Activated CD4-positive, alpha-beta T cell treated with anti-CD3 and anti-CD28 coated beads, Interleukin-2, amount 50 U/mL, for 1 hour (primary cell): ENCODE measurements at regions not wholly inside any gene's neighbourhood (a gene's known extent, or its start where the extent isn't known, plus 50 kb on each side); places are given as distances from the start of the nearest gene placed in this dataset.

Source experiments
- DNase-seq: peaks from one replicate; pipeline ENCODE4 v3.0.0-alpha.2; 2020

DNA sequence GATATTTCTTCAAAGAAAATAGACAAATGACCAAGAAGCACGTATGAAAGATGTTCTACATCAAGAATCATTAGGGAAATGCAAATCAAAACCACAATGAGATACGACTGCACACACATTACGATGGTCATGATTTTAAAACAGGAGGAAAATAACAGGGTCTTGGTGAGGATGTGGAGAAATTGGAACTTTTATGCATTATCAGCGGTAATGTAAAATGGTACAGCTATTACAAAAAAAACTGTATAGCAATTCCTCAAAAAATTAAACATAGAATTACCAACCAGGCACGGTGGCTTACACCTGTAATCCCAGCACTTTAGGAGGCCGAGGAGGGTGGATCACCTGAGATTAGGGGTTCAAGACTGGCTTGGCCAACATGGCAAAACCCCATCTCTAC lies 178.8 kb upstream of the NEBL start:
- DNase-seq = no peak

DNA sequence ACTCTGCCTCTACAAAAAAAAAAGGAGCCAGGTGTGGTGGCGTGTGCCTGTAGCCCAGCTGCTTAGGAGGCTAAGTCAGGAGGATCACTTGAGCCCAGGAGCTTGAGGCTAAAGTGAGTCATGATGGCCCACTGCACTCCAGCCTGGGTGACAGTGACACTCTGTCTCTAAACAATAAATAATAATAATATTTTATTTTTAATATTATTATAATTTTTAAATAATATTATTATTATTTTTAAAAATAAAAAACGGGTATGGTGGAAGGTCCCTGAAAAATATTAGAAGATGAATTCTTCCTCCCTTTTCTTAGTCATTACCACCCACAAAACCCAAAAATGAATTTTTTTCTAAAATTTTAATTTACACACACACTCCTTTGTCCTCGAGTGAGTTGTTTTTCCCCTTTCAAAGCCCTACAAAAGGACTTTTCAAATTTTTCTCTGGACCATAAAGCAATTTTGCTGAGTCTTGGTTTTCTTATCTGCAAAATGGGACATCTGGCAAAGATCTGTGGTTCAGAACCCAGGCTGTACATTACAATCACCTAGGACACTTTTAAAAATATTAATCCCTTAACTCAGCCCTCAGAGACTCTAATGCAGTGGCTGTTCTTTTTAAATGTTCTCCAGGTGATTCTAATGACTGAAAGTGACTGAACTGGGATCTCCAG lies 174.0 kb upstream of the NEBL start:
- DNase-seq = no peak

DNA sequence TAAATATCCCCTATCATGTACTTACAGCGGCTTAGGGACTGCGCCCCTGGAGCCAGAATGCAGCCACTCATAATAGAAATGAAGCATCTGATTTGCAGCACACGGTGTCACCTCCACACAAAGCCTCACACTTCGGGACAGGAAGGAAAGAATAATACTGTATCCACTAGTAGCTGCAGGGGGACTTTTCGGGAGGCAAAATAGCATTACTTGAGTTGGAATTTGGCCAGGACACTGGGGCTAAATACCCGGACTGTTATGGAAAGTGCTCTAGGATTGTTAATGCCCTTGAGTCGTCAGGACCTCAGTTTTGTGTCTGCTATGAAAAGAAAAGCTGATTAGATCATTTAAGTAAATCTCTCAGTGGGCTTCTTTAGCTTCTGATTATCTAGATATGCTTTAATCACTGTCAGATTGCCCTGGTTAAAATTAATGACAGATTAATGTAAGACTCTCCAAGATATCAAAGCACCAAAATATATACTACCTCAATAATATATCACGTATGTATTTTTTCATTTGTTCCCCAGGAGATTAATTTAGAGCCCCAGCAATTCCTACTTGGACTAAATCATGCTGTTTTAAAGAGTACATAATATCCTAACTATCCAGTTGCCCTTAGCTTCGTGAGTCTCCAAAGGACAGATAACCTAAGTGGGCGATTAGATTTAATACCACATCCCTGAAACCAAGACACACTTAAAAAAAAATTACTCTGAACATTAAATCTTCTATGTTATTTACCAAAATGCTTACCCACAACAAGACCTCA lies 173.0 kb upstream of the NEBL start:
- no peak for DNase-seq

- no peak for DNase-seq
These were observed 172.2 kb upstream of the NEBL start for GRCh38 chr10:21069278-21069677.

DNA sequence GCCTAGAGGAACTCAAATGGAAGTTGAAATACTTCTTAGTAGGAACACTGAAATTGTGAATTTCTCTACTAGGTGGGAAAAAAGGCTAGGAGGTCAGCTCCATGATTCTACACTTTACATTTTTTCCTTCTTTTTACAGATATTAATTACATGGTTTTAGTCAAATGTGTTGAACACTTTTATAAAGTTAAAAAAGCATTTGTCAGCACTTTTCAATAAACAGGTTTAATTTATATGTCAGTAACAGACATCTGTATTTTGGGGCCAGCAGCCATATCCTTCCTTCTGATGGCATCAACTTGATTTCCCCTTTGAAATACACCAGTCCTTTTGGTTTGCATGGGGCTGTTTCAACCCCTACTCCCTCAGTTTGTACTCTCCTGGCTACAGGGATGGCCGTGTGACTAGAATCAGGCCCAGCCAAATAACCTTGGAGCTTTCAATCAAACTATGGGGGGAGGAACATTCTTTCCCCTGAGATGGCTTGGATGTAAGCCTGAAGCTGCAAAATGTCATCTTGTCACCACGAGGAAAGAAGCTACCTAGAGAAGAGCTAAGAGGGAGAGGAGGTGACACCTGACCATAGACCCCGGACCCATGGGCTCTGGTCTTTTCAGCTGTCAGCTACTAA lies 171.0 kb upstream of the NEBL start:
- DNase-seq = no peak

DNA sequence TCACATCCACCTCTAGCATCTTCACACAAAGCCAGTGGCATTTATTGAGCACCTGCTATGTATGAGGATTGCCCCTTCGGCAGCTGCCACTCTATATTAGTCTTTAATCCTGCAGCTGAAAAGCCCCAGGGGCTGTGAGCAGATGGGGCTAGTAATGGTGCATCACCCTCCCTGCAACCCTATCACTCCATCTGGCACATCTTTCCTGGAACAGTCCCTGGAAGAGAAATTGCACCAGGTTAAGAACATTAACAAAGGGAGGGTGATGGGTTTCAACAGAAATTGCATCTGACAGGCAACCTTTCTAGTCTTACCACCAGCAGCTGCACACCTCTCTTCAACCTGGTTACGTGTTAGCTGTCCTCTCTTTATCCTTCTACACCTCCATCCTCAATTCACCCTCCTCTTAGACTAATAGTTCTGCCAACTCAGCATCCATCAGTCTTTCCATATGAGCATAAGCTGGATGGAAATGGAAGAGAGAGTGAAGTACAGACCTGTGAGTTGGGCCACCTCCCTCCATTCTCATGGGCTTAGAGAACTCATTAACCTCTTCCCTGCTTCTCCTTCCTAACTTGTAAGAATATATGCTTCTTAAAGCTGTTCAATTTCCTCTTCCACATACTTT lies 168.6 kb upstream of the NEBL start:
- no peak for DNase-seq

- DNase-seq = no peak
These were observed 164.9 kb upstream of the NEBL start for GRCh38 chr10:21061982-21062381.

DNA sequence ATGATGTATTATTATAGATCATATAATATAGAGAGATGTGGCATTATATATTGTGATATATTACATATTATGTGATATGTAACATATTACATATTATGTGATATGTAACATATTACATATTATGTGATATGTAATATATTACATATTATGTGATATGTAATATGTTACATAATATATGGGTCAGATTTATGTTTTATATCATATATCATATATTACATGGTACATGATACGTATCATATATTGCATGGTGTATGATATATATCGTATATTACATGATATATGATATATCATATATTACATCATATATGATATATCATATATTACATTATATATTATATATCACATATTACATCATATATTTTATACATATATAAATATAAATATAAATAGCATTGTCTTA lies 164.1 kb upstream of the NEBL start:
- DNase-seq = no peak

- DNase-seq = no peak
These were observed 163.5 kb upstream of the NEBL start for GRCh38 chr10:21060626-21061025.

GRCh38 chr10:21057989-21058388 lies 160.9 kb upstream of the NEBL start:
- DNase-seq = no peak

DNA sequence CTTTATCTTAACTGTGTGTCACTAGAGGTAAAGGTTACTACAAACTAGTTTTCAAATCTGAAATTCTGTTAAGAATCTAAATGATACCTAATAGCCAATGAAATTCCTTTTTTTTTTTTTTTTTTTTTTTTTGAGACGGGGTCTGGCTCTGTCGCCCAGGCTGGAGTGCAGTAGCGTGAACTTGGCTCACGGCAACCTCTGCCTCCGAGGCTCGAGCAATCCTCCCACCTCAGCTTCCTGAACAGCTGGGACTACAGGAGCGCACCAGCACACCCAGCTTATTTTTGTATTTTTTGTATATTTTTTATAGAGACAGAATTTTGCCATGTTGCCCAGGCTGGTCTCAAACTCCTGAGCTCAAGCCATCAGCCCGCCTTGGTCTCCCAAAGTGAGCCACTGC lies 160.3 kb upstream of the NEBL start:
- DNase-seq = no peak

DNA sequence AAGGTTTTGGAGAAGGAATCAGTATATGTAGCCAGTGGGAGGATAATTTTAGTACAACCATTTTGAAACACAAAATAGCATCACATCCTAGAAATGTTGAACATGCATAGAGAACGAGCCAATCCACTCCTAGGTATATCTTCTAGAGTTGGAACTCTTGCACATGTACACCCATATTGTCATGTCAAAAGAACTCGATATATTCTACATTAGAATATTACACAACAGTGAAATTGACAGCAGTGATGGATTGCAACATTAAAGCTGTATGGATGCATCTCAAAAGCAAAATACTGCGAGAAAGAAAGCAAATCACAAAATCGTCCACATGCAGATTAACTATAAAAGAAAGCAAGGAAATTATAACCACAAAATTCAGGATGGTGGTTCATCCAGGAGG lies 159.3 kb upstream of the NEBL start:
- DNase-seq = no peak

GRCh38 chr10:21055339-21056135 lies 158.4 kb upstream of the NEBL start:
- DNase-seq = no peak

- no peak for DNase-seq
These were observed 157.0 kb upstream of the NEBL start for GRCh38 chr10:21053953-21054690.

DNA sequence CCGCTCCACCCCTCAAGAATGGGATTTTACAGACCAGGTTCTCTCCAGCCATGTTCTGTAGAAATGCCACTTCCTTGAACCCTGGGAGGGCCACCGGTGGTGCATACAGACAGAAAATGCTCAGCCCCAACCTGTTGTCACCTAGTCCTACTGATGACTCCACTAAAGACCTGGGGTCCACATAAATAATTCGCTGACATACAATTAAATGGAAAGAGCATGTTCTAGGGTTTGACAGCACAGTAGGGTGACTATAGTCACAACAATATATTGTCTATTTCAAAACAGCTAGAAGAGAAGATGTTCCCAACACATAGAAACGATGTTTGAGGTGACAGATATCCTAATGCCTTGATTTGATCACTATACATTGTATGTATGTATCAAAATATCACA lies 155.6 kb upstream of the NEBL start:
- no peak for DNase-seq

DNA sequence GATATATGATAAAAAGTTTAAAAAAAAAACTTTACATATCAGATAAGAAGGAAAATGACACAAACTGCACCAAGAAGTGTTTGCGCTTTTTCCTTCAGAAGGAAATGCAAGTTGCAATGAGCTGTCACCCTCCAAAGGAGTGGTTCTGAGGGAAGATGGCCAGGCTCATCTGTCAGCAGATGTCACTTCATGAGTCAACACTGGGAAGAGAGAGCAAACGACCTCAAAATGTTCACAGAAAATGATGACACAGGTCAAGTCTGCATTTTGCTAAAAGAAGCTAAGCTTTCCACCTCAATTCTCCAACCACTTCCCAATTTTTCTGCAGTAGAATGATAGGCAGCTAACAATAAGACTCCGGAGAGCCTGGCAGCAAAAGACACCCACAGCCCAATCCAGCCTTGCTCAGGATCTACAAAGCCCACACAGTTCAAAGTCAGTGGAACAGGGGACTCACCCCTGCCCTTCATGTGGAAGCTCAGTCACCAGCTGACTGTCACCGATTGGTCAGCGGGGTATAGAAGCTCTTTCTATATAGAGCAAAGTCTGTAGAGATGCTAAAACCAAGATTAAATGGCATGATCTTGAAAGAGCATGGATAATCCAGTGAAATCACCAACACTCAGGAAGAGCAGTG lies 155.1 kb upstream of the NEBL start:
- no peak for DNase-seq

- no peak for DNase-seq
These were observed 152.4 kb upstream of the NEBL start for GRCh38 chr10:21049482-21049881.

DNA sequence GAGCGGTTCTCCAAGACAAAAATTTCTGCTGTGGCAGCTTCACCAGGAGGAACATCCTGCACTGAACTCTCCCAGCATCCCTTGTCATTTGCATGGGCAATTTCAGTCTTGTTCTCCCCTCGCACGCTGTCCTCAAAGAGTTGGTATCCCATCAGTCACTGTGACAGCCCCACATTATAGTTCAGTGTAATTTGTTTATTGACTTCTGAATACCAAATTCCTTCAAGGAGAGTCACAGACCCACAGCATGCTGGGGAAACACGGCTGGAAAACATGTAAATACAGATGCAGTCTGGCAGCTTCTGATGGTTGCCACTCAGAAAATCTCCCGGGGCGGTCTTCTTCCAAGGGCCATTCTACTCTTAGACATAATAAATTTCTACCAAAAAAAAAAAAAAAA lies 151.0 kb upstream of the NEBL start:
- no peak for DNase-seq

DNA sequence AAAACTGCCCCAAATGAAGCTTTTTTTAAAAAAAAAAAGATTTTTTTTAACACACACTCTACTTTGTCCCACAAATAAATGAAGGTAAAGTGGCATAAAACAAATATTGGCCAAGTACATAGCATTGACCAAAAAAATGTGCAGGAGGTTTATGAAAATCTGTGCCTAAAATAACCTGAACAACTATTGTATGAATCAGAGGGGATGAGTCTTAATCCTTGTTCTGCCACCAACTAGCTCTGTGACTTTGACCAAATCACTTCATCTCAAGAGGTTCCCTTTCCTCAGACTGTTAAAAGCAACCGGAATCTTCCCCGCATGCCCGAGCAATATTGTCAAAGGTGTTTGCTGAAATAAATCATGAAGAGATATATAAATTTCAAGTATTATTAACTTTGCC lies 150.4 kb upstream of the NEBL start:
- no peak for DNase-seq

DNA sequence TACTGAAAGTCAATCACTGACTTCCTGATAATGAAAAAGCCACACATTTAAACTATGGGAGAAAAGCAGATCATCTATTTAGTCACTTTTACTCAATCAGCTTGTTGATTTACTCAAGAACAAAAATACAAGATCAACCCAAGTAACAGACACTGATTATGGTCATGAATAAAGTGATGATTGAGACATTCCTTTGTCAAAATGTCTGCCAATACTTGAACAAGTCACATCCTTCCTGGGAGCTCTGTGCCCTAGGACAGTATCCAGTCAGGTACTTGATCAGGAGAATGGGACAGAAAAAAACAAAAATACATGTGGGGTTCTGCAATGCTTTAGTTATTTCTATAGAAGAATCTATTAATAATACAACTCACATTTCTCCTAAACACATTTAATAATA lies 150.0 kb upstream of the NEBL start:
- no peak for DNase-seq

DNA sequence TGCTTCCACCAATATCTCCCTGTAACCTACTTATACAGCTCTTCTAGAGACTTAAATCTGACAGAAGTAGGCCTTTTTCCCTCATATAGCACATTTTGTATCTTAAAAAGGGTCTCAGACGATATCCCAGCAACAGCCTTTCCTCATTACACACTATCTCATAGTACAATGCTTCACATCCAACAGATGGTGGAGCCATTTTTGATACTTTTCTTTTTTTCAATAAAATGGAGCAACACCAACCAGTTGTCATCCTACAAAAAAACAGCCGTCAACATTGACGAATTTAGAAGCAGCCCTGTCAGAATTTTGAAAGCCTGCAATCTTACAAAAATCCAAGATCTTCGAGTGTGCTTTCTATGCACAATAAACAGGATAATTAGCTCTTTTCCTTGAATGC lies 145.9 kb upstream of the NEBL start:
- no peak for DNase-seq

DNA sequence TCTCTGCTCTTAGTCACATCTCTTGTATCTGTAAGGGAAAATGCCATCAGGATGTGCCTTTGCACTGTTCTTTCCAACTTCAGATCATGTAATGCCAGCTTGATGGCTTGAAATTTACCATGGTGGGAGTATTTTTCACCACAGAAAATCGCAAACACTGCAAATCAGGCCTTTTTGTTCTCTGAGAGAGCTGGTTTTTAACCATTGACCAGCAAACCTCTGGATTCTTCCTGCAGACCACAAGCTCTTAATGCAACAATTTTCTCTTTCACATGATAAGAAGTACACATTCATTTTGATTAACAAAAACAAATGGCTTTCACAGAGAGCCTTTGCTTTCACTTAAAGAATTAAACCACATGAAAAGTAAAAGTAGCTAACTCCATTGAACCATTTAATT lies 145.4 kb upstream of the NEBL start:
- DNase-seq = no peak
